HG02759 (cell line): ENCODE measurements at regions not wholly inside any gene's neighbourhood (a gene's known extent, or its start where the extent isn't known, plus 50 kb on each side); places are given as distances from the start of the nearest gene placed in this dataset.
"Not testable (repeated sequence)": the region's sequence is repeated elsewhere in the genome, so short reads cannot be mapped to it uniquely, and the experiment has no call there.

Source experiments
- ATAC-seq: cut with Tn5 transposase; IDR thresholded peaks from one replicate; pipeline ENCODE4 v1.9.1; 2021; ENCODE audit warnings: mild to moderate bottlenecking, moderate library complexity; ENCODE audit not compliant: unreplicated experiment

- no peak for ATAC-seq
These were observed 446.3 kb upstream of the SLC35B3 start for GRCh38 chr6:8881663-8882062.

DNA sequence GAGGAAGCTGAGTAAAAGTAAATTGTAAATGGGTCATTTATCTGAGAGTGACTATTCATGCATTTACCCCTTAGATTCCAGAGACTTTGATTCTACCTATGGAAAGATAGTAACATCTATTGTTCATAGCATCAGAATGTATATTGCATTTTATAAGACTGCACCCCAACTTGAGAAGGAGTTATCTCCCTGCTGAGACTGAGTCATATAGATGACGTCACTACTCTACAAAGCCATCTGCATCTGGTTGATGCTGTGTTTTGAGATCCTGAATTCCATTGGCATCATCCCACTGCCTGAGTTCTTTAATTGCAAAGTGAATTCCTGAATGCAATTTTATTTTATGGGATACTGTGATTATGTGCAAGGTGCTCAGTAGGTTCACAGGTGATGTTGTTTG is 444.0 kb upstream of the SLC35B3 start:
- ATAC-seq: no peak

GRCh38 chr6:8875986-8876385 is 440.6 kb upstream of the SLC35B3 start:
- no peak for ATAC-seq

DNA sequence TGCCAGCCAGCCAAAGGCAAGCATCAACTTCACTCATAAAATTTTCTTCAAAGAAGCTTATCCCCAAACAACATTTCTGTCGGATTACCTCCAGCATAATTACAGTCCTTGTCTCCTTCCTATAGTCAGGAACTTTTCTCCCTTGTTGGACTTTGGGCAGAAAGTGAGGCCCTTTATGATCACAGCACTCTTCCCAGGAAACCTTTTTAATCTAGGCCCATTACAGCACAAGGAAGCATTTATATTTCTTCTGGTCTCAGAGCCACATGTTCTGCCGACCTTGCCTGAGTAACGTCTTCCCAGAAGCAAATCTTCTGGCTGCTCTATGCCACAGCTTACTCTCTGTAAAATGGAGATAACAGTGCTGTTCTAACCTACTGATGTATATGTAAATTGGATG is 437.2 kb upstream of the SLC35B3 start:
- ATAC-seq: no peak

GRCh38 chr6:8865451-8865850 is 430.1 kb upstream of the SLC35B3 start:
- ATAC-seq: no peak

DNA sequence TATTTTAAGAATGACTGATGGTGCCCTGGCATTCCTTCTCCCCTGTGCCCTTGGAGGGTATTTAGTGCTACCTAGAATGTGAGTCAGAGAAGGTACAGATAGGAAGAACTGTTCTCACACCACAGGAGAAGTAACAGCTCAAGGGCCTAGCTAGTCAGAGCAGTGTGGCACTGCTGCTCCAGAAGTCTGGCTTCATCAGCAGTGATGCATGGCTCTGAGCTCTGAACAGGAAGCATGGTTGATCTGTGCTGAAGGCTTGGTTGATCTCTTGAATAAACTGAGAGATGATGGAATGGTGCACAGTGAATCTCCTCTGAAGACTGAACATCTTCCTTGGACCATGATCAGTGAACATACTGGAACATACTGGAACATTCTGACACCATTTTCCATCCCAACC is 425.3 kb upstream of the SLC35B3 start:
- ATAC-seq: no peak

DNA sequence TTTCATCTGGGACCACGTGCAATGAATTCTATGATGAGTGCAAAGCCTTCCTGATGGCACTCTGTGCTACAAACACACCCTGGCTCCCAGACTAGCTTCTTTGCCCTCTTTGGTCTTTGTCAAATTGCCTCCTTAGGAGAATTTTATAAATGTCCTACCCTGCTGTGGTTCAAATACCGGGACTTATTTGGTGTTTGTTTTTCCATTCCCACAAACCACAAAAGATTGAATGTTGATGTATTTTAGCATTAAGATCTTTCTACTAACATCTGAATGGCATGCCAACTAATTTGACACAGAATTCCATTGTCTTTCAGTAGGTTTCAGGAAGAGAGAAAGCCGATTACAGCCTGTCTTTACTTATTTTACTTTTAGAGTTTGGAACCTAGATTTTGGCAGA is 424.2 kb upstream of the SLC35B3 start:
- no peak for ATAC-seq

DNA sequence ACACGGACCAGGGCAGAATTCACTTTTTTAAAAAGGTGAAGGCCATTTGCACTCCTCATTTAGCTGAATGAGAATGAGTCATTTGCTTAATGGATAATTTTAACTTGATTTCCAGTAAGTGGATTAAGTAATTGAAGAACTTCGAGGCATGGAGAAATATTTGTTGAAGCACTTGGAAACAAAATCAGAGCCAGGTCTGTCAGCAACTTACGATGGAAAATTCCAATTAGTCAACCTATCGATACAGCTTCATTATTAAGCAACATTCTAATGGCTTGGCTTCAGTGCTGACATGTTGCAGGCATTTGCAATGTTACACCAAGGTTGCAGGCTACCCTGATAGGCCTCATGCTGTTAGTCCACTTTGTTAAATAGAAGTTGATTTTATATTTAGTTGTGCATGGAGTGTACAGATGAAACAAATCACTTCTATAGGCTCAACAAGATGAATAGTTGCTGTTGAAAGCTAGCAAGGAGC is 423.5 kb upstream of the SLC35B3 start:
- ATAC-seq: no peak

GRCh38 chr6:8857160-8857559 is 421.8 kb upstream of the SLC35B3 start:
- ATAC-seq: no peak

DNA sequence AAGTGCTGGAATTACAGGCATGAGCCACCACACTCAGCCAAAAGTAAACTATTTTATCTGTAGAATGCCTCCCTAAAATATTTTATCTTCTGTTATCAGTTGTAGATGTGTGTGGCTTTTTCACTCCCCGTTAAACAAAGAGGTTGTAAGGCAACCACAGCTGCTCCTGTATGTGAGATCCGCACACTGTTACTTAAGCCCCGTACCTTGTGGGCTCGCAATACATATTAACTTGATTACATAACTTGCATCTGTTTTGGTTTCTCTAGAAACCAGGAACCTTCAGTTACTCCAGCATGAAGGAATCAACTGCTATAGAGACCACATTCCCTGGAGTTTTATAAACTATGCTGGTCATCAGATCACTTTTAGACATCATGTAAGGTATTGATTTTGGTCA is 420.1 kb upstream of the SLC35B3 start:
- ATAC-seq: no peak

GRCh38 chr6:8852332-8852731 is 417.0 kb upstream of the SLC35B3 start:
- ATAC-seq: no peak

DNA sequence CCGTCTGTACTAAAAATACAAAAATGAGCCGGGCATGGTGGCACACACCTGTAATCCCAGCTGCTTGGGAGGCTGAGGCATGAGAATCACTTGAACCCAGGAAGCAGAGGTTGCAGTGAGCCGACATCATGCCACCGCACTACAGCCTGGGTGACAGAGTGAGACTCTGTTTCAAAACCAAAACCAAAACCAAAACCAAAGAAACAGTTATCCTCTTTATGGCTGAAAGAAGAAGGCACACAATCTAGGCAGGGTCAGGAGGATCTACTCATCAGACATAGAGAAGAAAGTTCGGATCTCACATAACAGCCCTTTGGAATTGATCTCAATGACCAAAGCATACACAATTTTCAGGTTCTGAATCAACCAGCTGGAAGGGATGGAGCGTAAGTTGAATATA is 411.3 kb upstream of the SLC35B3 start:
- not testable (repeated sequence) for ATAC-seq

DNA sequence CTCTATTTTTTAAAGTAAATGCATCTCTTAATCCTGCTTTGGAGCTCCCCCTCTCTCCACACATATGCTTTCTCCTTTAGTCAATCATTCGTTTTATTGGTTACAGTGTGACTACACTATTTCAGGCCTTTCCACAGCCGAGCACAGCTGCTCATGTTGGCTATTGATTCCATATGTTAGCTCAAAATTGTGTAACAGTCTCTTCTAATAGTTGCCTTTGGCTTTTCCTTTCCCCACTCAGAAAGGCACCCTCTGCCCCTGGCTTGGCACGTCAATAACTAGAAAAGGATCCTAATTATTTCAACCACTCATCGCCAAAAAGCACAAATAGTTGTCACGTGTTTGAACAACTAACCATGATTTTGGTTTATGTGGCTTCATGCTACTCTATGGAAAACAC is 410.3 kb upstream of the SLC35B3 start:
- no peak for ATAC-seq

DNA sequence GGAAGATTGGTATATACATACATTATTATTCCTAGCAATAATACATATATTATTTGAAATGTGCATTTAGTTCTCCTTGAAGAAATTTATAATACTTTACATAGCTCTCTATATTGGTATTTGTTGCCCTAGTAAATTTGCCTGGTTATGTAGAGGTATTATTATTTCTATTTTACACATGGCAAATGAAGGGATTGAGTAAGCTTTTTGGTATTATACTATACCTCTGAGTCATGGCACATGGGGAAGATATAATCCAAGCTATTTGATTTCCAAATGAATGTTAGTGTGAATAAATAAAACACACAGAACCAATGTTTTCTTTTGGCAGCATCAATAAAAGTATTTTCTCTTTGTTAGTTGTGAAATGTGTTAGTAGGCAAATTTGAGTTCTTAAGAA is 409.6 kb upstream of the SLC35B3 start:
- ATAC-seq: no peak

GRCh38 chr6:8839626-8840025 is 404.3 kb upstream of the SLC35B3 start:
- ATAC-seq: no peak

- no peak for ATAC-seq
These were observed 402.0 kb upstream of the SLC35B3 start for GRCh38 chr6:8837343-8837742.

- not testable (repeated sequence) for ATAC-seq
These were observed 397.4 kb upstream of the SLC35B3 start for GRCh38 chr6:8832695-8833094.

DNA sequence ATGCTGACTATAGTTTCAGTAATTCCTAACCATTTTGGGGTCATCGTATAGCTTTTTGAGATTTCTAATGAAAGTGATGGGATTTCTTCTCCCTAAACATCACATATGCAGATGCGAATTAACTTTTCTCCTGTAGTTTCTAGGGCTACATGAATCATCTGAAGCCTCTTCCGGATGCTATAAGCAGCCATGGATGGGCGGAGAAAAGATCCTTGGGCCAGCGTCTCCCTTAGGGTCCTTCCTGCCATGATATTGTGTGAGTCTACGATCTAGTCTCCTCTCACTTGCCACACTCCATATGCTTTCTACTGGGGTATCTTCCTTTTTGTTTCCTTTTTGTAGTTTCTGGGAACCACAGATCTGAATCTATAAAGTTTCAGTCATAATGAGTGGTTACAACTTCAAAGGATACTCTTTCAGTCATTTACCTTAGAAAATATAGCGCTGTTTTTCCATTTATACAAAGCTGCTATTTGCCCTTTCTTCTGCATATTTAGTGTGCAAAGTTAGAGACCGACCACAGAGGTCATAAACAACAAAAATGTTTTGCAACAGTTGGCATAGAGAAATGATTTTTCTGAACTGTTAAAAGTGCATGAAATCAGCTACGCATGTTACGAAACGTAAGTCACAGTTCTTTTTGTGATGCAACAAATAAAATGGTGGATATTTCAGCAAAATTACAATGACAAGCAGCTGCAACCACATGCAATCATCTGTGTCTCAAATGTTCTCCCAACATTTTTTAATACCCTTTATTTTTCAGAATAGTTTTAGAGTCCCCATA is 396.2 kb upstream of the SLC35B3 start:
- ATAC-seq: no peak

- no peak for ATAC-seq
These were observed 395.4 kb upstream of the SLC35B3 start for GRCh38 chr6:8830794-8831193.

GRCh38 chr6:8829796-8830195 is 394.5 kb upstream of the SLC35B3 start:
- ATAC-seq: no peak

- ATAC-seq: no peak
These were observed 394.0 kb upstream of the SLC35B3 start for GRCh38 chr6:8829296-8829695.

GRCh38 chr6:8828376-8828775 is 393.0 kb upstream of the SLC35B3 start:
- no peak for ATAC-seq

GRCh38 chr6:8825726-8826125 is 390.4 kb upstream of the SLC35B3 start:
- ATAC-seq: no peak
